HT-29 (cell line): ENCODE measurements at regions not wholly inside any gene's neighbourhood (a gene's known extent, or its start where the extent isn't known, plus 50 kb on each side); places are given as distances from the start of the nearest gene placed in this dataset.

Experiments
- DNase-seq: peaks from one replicate; pipeline ENCODE4 v3.0.0-alpha.2; 2015; ENCODE audit warnings: low spot score

DNA sequence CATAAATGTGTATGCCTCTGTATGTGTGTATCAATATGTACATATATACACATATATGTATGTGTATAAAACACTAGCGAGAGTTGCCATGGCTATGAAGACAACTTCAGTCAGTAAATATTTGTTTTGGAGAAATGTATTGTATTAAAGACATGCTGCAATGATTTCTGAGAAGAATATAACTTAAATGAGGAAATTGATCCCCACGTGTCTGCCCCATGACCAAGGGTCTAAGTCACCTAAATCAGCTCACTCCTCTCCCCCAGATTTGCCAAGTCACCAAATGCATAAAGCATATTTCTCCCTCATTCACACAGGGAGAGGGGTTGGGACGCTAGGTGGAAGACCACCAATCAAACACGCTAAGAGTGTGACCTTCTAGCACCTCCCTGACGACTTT, 58.3 kb upstream of the LYST start:
- no peak for DNase-seq

DNA sequence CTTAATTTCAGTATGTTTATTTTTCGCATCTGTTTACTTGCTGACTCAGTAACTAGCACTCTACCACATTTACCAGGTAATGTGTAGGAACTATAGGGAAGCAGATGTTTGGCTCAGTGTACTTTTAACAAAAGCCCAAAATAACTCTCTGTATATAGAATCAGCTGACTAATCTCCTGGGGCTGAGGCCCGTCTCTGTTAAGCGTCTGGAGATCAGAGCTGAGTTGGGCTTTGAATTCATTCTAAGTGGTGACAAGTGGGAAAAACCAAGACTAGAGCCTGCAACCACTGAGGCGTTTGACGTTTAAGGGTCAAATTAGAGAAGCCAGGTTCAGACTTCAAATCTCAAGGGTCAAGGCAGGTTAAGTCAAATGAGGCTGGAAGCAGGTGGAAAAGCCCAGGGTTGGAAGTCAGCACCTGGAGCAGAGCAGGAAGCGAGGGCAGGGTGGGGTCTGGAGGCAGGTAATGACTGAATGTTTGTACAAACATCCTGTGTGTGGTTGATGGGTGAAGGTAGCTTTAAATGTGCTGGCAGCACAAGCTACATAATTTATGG, 56.8 kb upstream of the LYST start:
- peak; percentile 70 for DNase-seq

DNA sequence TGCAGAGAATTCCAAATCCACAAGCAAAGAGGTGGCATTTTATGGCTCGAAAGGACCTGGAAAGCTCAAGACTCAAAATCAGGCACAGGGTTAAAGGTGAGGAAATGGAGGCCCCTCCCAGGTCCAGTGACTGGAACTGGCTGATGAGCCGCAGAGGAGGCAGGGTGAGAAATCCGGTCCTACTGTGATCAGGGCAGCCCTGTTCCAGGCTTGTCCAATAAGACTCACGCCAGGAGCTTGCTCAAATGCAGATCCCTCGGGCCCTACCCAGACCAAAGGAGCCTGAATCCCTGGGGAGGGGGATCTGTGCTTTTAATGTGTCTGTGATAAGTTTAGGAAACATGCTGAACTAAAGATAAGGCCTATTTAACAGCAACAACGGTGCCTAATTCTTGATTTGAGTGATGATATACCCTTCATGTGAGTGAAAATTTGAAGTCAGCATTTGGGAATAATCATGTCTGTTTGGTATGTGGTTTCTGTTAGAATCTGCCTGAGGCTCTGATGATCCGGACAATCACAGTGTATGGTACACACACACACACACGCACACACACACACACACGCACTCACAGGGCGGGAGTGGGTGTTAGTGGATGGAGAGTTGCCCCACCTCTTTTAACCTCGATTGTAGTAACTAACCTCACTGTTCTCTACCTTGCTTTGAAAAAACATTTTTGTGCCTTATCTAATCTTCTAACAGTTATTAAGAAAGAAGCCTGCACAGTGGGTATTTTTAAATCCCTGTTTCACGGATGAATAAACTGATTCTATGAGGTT, 54.1 kb upstream of the LYST start:
- DNase-seq = peak; percentile 36

DNA sequence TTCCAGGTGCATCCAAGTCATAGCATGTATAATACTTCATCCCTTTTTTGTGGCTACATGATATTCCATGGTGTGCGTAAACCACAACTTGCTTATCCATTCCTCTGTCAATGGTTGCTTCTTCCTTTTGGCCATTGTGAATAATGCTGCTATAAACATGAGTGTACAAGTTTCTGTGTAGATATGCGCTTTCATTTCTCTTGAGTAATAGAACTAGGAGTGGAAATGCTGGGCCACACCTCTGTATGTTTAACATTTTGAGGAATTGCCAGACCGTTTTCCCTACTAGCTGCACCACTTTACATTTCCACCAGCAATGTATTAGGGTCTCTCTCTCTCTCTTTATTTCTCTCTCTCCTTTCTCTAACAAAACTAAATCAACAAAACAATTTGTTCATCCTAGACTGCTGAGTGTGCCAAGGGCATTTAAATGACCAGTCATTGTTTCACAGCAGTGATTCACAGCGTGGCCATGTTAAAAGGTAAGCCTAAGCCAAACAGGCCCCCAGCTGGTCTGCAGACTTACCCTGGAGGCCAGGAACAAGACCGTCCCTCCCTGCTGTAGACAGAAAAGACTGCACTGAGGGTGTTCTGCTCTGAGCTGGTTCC, 53.2 kb upstream of the LYST start:
- DNase-seq = no peak

DNA sequence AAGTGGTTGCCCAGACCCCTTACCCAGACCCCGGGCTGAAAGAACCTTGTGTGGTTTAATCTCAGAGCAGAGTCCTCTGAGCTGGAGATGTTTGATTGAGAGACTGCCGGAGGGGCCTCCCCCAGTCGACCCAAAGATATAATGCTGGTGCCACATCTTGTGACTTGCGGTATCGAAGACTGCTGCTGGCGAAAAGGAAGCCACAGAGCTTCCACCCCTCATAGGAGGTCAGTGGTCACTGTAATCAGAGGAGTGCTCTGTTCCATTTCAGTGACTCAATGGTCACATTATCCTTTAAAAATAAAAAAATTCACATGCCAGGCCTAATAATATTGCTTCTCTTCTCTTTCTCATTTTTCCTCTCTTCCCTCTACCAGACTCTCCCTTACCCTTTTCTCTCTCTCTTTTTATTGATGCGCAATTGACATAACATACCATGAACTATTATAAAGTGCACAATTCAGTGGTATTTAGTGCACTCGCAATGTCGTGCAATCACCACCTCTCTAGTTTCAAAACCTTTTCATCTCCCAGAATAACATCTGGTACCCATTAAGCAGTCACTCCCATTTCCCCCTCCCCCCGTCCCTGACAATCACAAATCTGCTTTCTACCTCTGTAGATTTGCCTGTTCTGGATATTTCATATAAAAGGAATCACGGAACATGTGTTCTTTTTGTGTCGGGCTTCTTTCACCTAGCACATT, 52.6 kb upstream of the LYST start:
- DNase-seq = no peak

DNA sequence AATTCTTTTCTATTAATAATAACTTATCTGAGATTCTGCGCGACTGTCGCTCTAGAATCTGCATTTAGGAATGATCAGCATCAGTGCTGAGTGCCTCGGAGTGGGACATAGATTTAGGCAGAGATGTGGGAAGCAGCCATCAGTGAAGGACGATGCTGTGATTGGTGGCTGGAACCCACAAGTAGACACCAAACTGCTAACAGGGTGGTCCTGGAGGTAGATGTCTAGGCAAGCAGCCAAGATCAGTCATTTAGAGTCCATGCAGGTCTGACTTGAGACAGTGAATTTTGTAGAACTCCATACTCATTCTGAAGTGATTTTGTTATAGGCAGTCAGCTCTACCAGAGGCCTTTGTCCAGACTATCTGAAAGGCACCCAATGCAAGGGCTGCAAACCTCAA, 51.8 kb upstream of the LYST start:
- no peak for DNase-seq

DNA sequence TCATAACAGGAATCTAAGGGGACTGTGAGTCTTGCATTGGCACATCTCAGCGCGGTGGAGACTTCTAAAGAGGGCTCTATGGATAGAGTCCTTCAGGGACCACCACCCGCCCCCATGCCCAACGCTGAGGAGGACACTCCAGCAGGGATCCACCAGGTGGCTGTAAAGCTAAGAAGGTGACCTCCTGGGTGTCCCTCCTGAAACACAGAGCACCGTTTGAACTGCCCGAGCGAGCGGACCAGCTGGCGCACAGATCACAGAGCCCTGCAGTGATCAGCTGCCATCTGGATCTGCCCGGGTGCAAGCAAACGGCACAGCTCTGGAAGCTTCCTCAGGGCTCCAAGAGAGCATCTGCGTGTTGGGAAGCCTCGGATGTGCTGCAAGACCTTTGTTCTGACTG, 51.3 kb upstream of the LYST start:
- no peak for DNase-seq

DNA sequence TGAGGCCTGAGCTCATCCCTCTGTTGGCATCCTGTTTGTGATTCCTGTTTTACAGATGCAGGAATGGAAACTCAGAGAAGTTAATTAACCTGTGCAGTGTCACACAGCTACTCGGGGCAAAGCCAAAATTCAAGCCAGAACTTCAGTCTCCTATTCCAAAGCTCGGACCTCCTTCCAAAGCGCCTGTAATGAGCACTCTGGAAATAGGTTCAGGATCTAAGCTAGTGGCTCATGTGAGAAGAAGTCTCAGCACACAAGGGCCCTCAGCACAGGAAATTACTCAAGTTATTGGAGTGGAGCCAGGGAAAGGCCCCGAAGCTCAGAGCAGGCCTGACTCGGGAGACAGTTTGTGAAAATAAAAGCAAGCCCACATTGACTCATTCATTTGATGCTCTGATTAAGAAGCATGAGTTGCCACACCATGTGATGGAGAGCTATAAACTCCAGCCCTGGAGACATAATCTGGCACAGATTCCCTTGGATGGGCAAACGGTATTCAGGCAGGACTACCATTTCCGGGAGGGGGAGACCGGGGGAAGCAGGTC, 50.6 kb upstream of the LYST start:
- DNase-seq = peak; percentile 80
